HepG2 (cell line): ENCODE measurements at regions not wholly inside any gene's neighbourhood (a gene's known extent, or its start where the extent isn't known, plus 50 kb on each side); places are given as distances from the start of the nearest gene placed in this dataset.

Experiments
- AFF4 ChIP-seq: sonication (generic); formaldehyde crosslinking; IDR thresholded peaks from 2 replicates; pipeline ENCODE4 v1.4.0; 2020; ENCODE audit warnings: missing genetic modification reagents
- CREBL2 ChIP-seq: sonication (generic); formaldehyde crosslinking; IDR thresholded peaks from 2 replicates; pipeline ENCODE4 v1.8.1; 2023; ENCODE audit warnings: missing genetic modification reagents, mild to moderate bottlenecking, borderline replicate concordance
- CTCF ChIP-seq: sonication (generic); formaldehyde crosslinking; IDR thresholded peaks from 2 replicates; pipeline ENCODE4 v1.5.0; 2020; ENCODE audit warnings: mild to moderate bottlenecking, missing genetic modification reagents, moderate library complexity
- HOXA7 ChIP-seq: sonication (generic); formaldehyde crosslinking; IDR thresholded peaks from 2 replicates; pipeline ENCODE4 v1.8.1; 2022; ENCODE audit warnings: mild to moderate bottlenecking, missing genetic modification reagents, moderate library complexity
- IRF9 ChIP-seq: sonication (generic); formaldehyde crosslinking; IDR thresholded peaks from 2 replicates; pipeline ENCODE4 v1.8.0; 2022; ENCODE audit warnings: missing genetic modification reagents, mild to moderate bottlenecking, borderline replicate concordance
- JDP2 ChIP-seq: sonication (generic); formaldehyde crosslinking; IDR thresholded peaks from 2 replicates; pipeline ENCODE4 v1.8.1; 2022; ENCODE audit warnings: missing genetic modification reagents, borderline replicate concordance
- KDM4B ChIP-seq: sonication (generic); formaldehyde crosslinking; IDR thresholded peaks from 2 replicates; pipeline ENCODE4 v1.4.0; 2020; ENCODE audit warnings: missing genetic modification reagents
- KMT2B ChIP-seq: IDR thresholded peaks from 2 replicates; pipeline ENCODE4 v1.6.1; 2016; ENCODE audit warnings: missing genetic modification reagents, missing compliant biosample characterization
- LBX2 ChIP-seq: sonication (generic); formaldehyde crosslinking; IDR thresholded peaks from 2 replicates; pipeline ENCODE4 v1.5.0; 2020; ENCODE audit warnings: missing genetic modification reagents, mild to moderate bottlenecking, borderline replicate concordance
- MEF2D ChIP-seq: sonication (generic); formaldehyde crosslinking; IDR thresholded peaks from 2 replicates; pipeline ENCODE4 v1.5.1; 2020; ENCODE audit warnings: mild to moderate bottlenecking, missing genetic modification reagents
- MTA1 ChIP-seq: sonication (generic); formaldehyde crosslinking; IDR thresholded peaks from 2 replicates; pipeline ENCODE4 v1.4.0; 2020; ENCODE audit warnings: missing genetic modification reagents, mild to moderate bottlenecking, borderline replicate concordance
- POLR2G ChIP-seq: fragments of 200-400 bp; formaldehyde crosslinking; IDR thresholded peaks from 2 replicates; pipeline ENCODE4 v1.6.1; 2018; ENCODE audit warnings: mild to moderate bottlenecking, low read depth, low read length, moderate library complexity
- REPIN1 ChIP-seq: sonication (generic); formaldehyde crosslinking; IDR thresholded peaks from 2 replicates; pipeline ENCODE4 v1.8.0; 2022; ENCODE audit warnings: missing genetic modification reagents, low read depth, mild to moderate bottlenecking, borderline replicate concordance
- SIX4 ChIP-seq: sonication (generic); formaldehyde crosslinking; IDR thresholded peaks from 2 replicates; pipeline ENCODE4 v1.4.0; 2020; ENCODE audit warnings: missing genetic modification reagents
- SRSF1 ChIP-seq: fragments of 200-400 bp; formaldehyde crosslinking; optimal IDR thresholded peaks from 2 replicates; pipeline ENCODE3; 2017; ENCODE audit warnings: mild to moderate bottlenecking, low read depth, low read length, moderate library complexity
- THAP9 ChIP-seq: sonication (generic); formaldehyde crosslinking; IDR thresholded peaks from 2 replicates; pipeline ENCODE4; 2020; ENCODE audit warnings: missing genetic modification reagents, mild to moderate bottlenecking, borderline replicate concordance
- ZNF264 ChIP-seq: sonication (generic); formaldehyde crosslinking; IDR thresholded peaks from 2 replicates; pipeline ENCODE4 v1.4.0; 2020; ENCODE audit warnings: missing genetic modification reagents
- ZNF605 ChIP-seq: sonication (generic); formaldehyde crosslinking; IDR thresholded peaks from 2 replicates; pipeline ENCODE4 v1.8.0; 2022; ENCODE audit warnings: mild to moderate bottlenecking, missing genetic modification reagents
- ZNF766 ChIP-seq: sonication (generic); formaldehyde crosslinking; IDR thresholded peaks from 2 replicates; pipeline ENCODE4 v1.5.0; 2020; ENCODE audit warnings: missing genetic modification reagents, borderline replicate concordance
- ZNF816 ChIP-seq: sonication (generic); formaldehyde crosslinking; IDR thresholded peaks from 2 replicates; pipeline ENCODE4 v1.8.0; 2022; ENCODE audit warnings: missing genetic modification reagents, mild to moderate bottlenecking, borderline replicate concordance

GRCh38 chr6:137353842-137354397 lies 134.7 kb upstream of the IFNGR1 start (continued):
- peak; percentile 73 for TF ChIP-seq KMT2B (CRISPR knock-in tag)
- no peak for TF ChIP-seq SRSF1
- TF ChIP-seq POLR2G, result peak; percentile 88
- TF ChIP-seq REPIN1, result peak; percentile 90
- TF ChIP-seq SIX4, result peak; percentile 90
- peak; percentile 95 for TF ChIP-seq ZNF816
- no peak for TF ChIP-seq THAP9
- peak; percentile 64; the same call in 1 of the 2 replicates for TF ChIP-seq ZNF264 (CRISPR knock-in tag)
- TF ChIP-seq LBX2, result no peak
- no peak for TF ChIP-seq HOXA7 (CRISPR knock-in tag)
- TF ChIP-seq AFF4 (CRISPR knock-in tag), result peak; percentile 82; the same call in 1 of the 2 replicates
- TF ChIP-seq IRF9 (CRISPR knock-in tag), result no peak; the same call in 1 of the 2 replicates
- TF ChIP-seq JDP2 (CRISPR knock-in tag), result no peak
- peak; percentile 98 for TF ChIP-seq MEF2D (CRISPR knock-in tag)
- peak; percentile 97 for TF ChIP-seq ZNF605 (CRISPR knock-in tag)
- no peak; the same call in 1 of the 2 replicates for TF ChIP-seq MTA1 (CRISPR knock-in tag)
- TF ChIP-seq CREBL2, result no peak
- peak; percentile 94 for TF ChIP-seq KDM4B (CRISPR knock-in tag)
- TF ChIP-seq CTCF, result no peak; the same call in 1 of the 2 replicates
- TF ChIP-seq ZNF766 (CRISPR knock-in tag), result peak; percentile 90; the same call in 1 of the 2 replicates
